HCT116 (cell line): ENCODE measurements at regions not wholly inside any gene's neighbourhood (a gene's known extent, or its start where the extent isn't known, plus 50 kb on each side); places are given as distances from the start of the nearest gene placed in this dataset.

Source experiments
- ATAC-seq: fragments of 200-7000 bp; cut with Tn5 transposase; 2 replicates; pipeline ENCODE4 v1.9.1; 2020; ENCODE audit warnings: mild to moderate bottlenecking, moderate library complexity
- BruUV-seq: library from RNA; stranded (reverse); fragments of 400-500 nt; replicated peaks from 2 replicates; lab custom pipeline; 2021; lab: Mats Ljungman, UMichigan
- CTCF ChIA-PET: fragments of 300-600 bp; sonication (Branson Sonifier 250); formaldehyde crosslinking; loops from one replicate; lab custom pipeline; 2021; ENCODE audit warnings: antibody characterized with exemption; lab: Charles Lee
- POLR2A ChIA-PET: fragments of 300-600, 350-600 bp; sonication (Branson Sonifier 250); formaldehyde crosslinking; loops from one replicate; lab custom pipeline; 2021; ENCODE audit warnings: antibody characterized with exemption; lab: Charles Lee
- RAD21 ChIA-PET, 2 experiments: fragments of 300-600 bp; sonication (Branson Sonifier 250); formaldehyde crosslinking; loops; one replicate each; lab custom pipeline; 2023; ENCODE audit warnings: low total read pairs in 2 of 2; ENCODE audit not compliant: uncharacterized antibody in 2 of 2, unreplicated experiment in 2 of 2, low non-redundant PET in 1 of 2; lab: Charles Lee
- DNase-seq: peaks from one replicate; pipeline ENCODE4 v3.0.0-alpha.2; 2010; ENCODE audit warnings: low read depth, low spot score
- H2AFZ ChIP-seq: fragments of 200-600 bp; shearing (Covaris generic), sonication (generic); 2 replicates; pipeline ENCODE4 v1.6.1; 2017; ENCODE audit warnings: low read depth, mixed run types, mixed read lengths, antibody characterized with exemption, low read length; ENCODE audit not compliant: poor library complexity, severe bottlenecking
- H3K27ac ChIP-seq: 2 replicates; pipeline ENCODE4 v1.5.1; 2012; ENCODE audit warnings: low read depth, low read length
- H3K27me3 ChIP-seq: fragments of 200-600 bp; sonication (generic); 2 replicates; pipeline ENCODE4 v1.6.1; 2016; ENCODE audit warnings: mixed run types, low read length, mixed read lengths; ENCODE audit not compliant: insufficient read depth
- H3K36me3 ChIP-seq, 2 experiments: fragments of 200-500 bp in 1 of 2; fragments of 200-600 bp in 1 of 2; sonication (Bioruptor generic) in 1 of 2; sonication (generic) in 1 of 2; 2 replicates each; pipeline versions ENCODE4 v1.5.1 to v1.6.1; 2014 to 2016; ENCODE audit warnings: low read length in 2 of 2, inconsistent platforms in 1 of 2, mixed read lengths in 1 of 2, mixed run types in 1 of 2; ENCODE audit not compliant: insufficient read depth in 2 of 2, control insufficient read depth in 1 of 2
- H3K4me1 ChIP-seq, 2 experiments: fragments of 200-600 bp in 1 of 2; sonication (generic) in 1 of 2; 2 replicates each; pipeline versions ENCODE4 v1.5.1 to v1.6.1; 2012 to 2017; ENCODE audit warnings: low read length in 2 of 2, inconsistent platforms in 1 of 2, mild to moderate bottlenecking in 1 of 2, mixed read lengths in 1 of 2, mixed run types in 1 of 2, moderate library complexity in 1 of 2; ENCODE audit not compliant: insufficient read depth in 2 of 2, control insufficient read depth in 1 of 2
- H3K4me2 ChIP-seq: fragments of 200-600 bp; sonication (generic); 2 replicates; pipeline ENCODE4 v1.6.1; 2017; ENCODE audit warnings: mixed run types, low read length, mixed read lengths
- H3K4me3 ChIP-seq, 2 experiments: fragments of 200-600 bp in 1 of 2; sonication (generic) in 1 of 2; replicated peaks in 1 of 2; 2 replicates each; pipeline ENCODE4 v1.5.1; 2011 to 2016; ENCODE audit warnings: low read length in 2 of 2, control low read depth in 1 of 2, low read depth in 1 of 2, mild to moderate bottlenecking in 1 of 2, mixed read lengths in 1 of 2, mixed run types in 1 of 2
- H3K79me2 ChIP-seq: fragments of 200-600 bp; sonication (generic); 2 replicates; pipeline ENCODE4 v1.6.1; 2017; ENCODE audit warnings: mild to moderate bottlenecking, mixed run types, low read length, moderate library complexity, mixed read lengths; ENCODE audit not compliant: insufficient read depth
- H3K9ac ChIP-seq: fragments of 200-600 bp; sonication (generic); 2 replicates; pipeline ENCODE4 v1.6.1; 2016; ENCODE audit warnings: low read length, mixed read lengths
- H3K9me2 ChIP-seq: fragments of 200-600 bp; sonication (generic), shearing (Covaris generic); 2 replicates; pipeline ENCODE4 v1.6.1; 2017; ENCODE audit warnings: mixed run types, mild to moderate bottlenecking, moderate library complexity; ENCODE audit not compliant: insufficient read depth
- H3K9me3 ChIP-seq, 2 experiments: fragments of 200-500 bp in 1 of 2; fragments of 200-600 bp in 1 of 2; sonication (Bioruptor generic) in 1 of 2; sonication (generic) in 1 of 2; 2 replicates each; pipeline ENCODE4 v1.6.1; 2014 to 2017; ENCODE audit warnings: low read length in 2 of 2, mixed read lengths in 2 of 2, inconsistent platforms in 1 of 2, low read depth in 1 of 2, mild to moderate bottlenecking in 1 of 2, mixed run types in 1 of 2, moderate library complexity in 1 of 2; ENCODE audit not compliant: control insufficient read depth in 1 of 2, insufficient read depth in 1 of 2
- H4K20me1 ChIP-seq: fragments of 200-600 bp; sonication (generic), shearing (Covaris generic); 2 replicates; pipeline ENCODE4 v1.6.1; 2017; ENCODE audit warnings: mixed run types, mild to moderate bottlenecking, moderate library complexity; ENCODE audit not compliant: insufficient read depth
- ATF3 ChIP-seq: IDR thresholded peaks from 2 replicates; pipeline ENCODE4 v1.6.1; 2012
- CEBPB ChIP-seq: IDR thresholded peaks from 2 replicates; pipeline ENCODE4 v1.6.1; 2012; ENCODE audit warnings: low read depth
- EGR1 ChIP-seq: IDR thresholded peaks from 2 replicates; pipeline ENCODE4 v1.6.1; 2012; ENCODE audit warnings: low read depth
- ELF1 ChIP-seq: IDR thresholded peaks from 2 replicates; pipeline ENCODE4 v1.6.1; 2012; ENCODE audit warnings: low read depth, borderline replicate concordance
- JUND ChIP-seq: IDR thresholded peaks from 2 replicates; pipeline ENCODE4 v1.6.1; 2012
- POLR2AphosphoS5 ChIP-seq: IDR thresholded peaks from 2 replicates; pipeline ENCODE4 v1.6.1; 2011; ENCODE audit warnings: mild to moderate bottlenecking, low read depth, low read length, moderate library complexity
- RAD21 ChIP-seq: IDR thresholded peaks from 2 replicates; pipeline ENCODE4 v1.6.1; 2012; ENCODE audit warnings: low read depth, mild to moderate bottlenecking
- REST ChIP-seq: IDR thresholded peaks from 2 replicates; pipeline ENCODE4 v1.6.1; 2012; ENCODE audit warnings: low read depth
- SP1 ChIP-seq: IDR thresholded peaks from 2 replicates; pipeline ENCODE4 v1.6.1; 2012; ENCODE audit warnings: low read depth
- SRF ChIP-seq: IDR thresholded peaks from 2 replicates; pipeline ENCODE4 v1.6.1; 2012; ENCODE audit warnings: low read depth
- TCF7L2 ChIP-seq: IDR thresholded peaks from 2 replicates; pipeline ENCODE4 v1.7.0; 2011; ENCODE audit warnings: borderline replicate concordance, inconsistent platforms; ENCODE audit not compliant: insufficient read depth, insufficient read length; ENCODE audit errors: extremely low read depth
- ZBTB33 ChIP-seq: IDR thresholded peaks from 2 replicates; pipeline ENCODE4 v1.6.1; 2011; ENCODE audit warnings: mild to moderate bottlenecking, low read length, moderate library complexity; ENCODE audit not compliant: insufficient replicate concordance; ENCODE audit errors: extremely low read depth
- ZFX ChIP-seq: fragments of 450-650 bp; IDR thresholded peaks from 2 replicates; pipeline ENCODE4 v1.6.1; 2017
- intact Hi-C: fragments of 100-400 bp; cut with micrococcal nuclease; formaldehyde crosslinking; loops from 2 replicates; pipeline ENCODE4 v1.10.0; 2022

GRCh38 chr4:45770958-45771357, 352.9 kb downstream of the GABRG1 start:
- Histone ChIP-seq H3K9ac (no peak overlapping the region), H3K36me3 (no peaks in the 10 kb centered on the region), H2AFZ (no peak overlapping the region), H3K27me3 (no peaks in the 10 kb centered on the region), H3K4me1 (no peaks in the 10 kb centered on the region), H4K20me1 (no peaks in the 10 kb centered on the region), H3K9me3 (peaks cover 9 to 13% of the 10 kb centered on the region in 2 experiments; a peak in 3 of 4 replicates), H3K79me2 (no peaks in the 10 kb centered on the region), H3K27ac (no peak overlapping the region), H3K4me3 (no peak overlapping the region), H3K9me2 (no peaks in the 10 kb centered on the region), H3K4me2 (no peak overlapping the region)
- intact Hi-C loops = no loop called here
- ATAC-seq (no peak), DNase-seq (no peak)
- BruUV-seq = no TSS peak
- CTCF ChIA-PET = no interaction called here
- TF ChIP-seq SRF (no peak), JUND (no peak), ZFX (no peak), REST (no peak), ATF3 (no peak), SP1 (no peak), RAD21 (no peak), ELF1 (no peak)
- RAD21 ChIA-PET = no interaction called here
- POLR2A ChIA-PET = no interaction called here

GRCh38 chr4:45765521-45765920, 358.3 kb downstream of the GABRG1 start:
- H3K79me2 ChIP-seq = no peaks in the 10 kb centered on the region
- H3K27me3 ChIP-seq = no peaks in the 10 kb centered on the region
- H2AFZ ChIP-seq = no peak overlapping the region
- TF ChIP-seq ZFX = no peak
- no peak for TF ChIP-seq SRF
- TF ChIP-seq CEBPB = no peak
- no peak for TF ChIP-seq ATF3
- no peak for TF ChIP-seq ZBTB33
- TF ChIP-seq TCF7L2 = no peak
- TF ChIP-seq POLR2AphosphoS5 = no peak
- TF ChIP-seq RAD21 = no peak
- TF ChIP-seq EGR1 = no peak
- TF ChIP-seq, all 23 proteins: peak for 0
- Histone ChIP-seq H3K4me3 (no peak overlapping the region), H3K4me2 (no peak overlapping the region), H3K4me1 (no peaks in the 10 kb centered on the region), H3K9me3 (peaks cover 10 to 13% of the 10 kb centered on the region in 2 experiments; a peak in 2 of 4 replicates), H4K20me1 (no peaks in the 10 kb centered on the region), H3K9ac (no peak overlapping the region), H3K9me2 (no peaks in the 10 kb centered on the region), H3K36me3 (no peaks in the 10 kb centered on the region), H3K27ac (no peak overlapping the region)
- no peak for ATAC-seq
- BruUV-seq = no TSS peak
- POLR2A ChIA-PET = no interaction called here
- intact Hi-C loops = no loop called here
- no peak for DNase-seq
- CTCF ChIA-PET = no interaction called here
- RAD21 ChIA-PET = no interaction called here
